CD4-positive, alpha-beta T cell treated with Interleukin-6 for 4 hours (primary cell): ENCODE measurements at regions not wholly inside any gene's neighbourhood (a gene's known extent, or its start where the extent isn't known, plus 50 kb on each side); places are given as distances from the start of the nearest gene placed in this dataset.

Experiments
- DNase-seq: peaks from one replicate; pipeline ENCODE4 v3.0.0-alpha.2; 2020; ENCODE audit warnings: mixed read lengths

DNA sequence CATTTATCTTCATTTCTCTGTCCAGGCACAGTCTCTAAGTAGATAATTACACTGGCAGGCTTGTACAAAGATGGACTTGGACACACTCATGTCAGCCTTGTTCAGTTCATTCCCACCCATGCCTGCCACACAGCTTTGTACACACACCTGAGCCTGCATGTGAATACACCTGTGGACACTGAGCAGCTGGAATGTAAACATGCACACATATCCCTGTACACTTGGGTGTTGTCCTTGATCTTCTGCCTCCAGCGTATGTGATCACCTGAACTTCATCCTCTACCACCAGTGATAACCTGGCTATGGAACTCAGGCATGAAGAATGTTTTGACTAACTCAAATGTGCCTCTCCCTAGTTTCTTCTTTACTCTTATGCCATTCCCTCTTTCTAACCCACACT is 190.6 kb downstream of the DHX35 start:
- no peak for DNase-seq

DNA sequence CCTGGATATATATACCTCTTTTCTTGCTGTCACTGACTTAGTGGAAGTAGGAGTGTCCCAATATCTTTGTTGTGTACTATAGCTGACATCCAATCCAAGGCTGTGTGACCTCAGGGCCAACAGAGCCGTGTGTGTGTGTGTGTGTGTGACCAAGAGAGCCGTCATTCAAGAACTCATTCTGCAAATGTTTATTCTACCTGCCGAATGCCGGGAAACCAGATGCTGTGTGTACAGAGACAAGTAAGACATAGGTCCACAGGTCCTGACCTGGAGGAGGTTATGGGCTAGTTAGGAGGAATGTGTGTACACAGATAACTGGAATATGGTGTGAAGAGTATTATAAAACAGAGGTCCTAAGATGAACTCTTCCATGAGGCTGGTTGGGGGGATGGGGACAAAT is 190.0 kb downstream of the DHX35 start:
- no peak for DNase-seq

DNA sequence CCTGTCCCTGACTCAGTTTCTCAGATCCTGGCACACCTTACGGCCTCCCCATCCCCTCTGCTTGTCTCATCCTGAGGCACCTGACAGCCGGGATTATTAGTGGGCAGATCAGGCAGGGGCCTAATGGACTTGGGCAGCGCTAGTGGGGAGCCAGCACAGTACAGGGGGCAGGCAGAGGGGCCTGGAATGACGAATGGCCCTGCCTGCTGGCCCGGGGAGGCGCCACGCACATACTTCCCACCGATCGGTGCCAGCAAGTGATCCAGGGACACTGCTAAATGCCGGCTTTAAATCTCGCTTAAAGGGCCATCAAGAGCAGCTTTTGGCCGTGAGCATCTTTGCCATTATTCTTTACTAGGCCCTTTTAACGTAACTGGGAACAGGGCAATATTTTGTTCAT is 188.4 kb downstream of the DHX35 start:
- no peak for DNase-seq

DNA sequence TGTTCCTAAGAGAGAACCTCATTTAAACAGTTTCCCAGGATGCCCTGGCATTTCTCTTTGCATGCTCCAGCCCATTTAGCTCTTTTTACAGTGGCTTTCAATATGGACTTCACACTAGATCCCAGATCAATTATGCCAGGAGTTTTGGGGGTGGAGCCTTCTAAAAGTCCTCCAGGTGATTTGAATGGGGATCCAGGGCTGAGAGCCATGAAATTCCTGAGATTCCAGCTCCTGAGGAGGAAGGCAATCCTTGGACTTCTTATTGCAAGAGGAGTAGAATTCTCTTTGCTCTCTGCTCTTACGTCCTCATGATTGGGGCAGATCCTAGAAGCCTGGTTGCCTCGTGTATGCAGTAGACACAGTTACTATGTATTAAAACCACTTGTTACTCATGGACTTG is 184.2 kb downstream of the DHX35 start:
- no peak for DNase-seq

DNA sequence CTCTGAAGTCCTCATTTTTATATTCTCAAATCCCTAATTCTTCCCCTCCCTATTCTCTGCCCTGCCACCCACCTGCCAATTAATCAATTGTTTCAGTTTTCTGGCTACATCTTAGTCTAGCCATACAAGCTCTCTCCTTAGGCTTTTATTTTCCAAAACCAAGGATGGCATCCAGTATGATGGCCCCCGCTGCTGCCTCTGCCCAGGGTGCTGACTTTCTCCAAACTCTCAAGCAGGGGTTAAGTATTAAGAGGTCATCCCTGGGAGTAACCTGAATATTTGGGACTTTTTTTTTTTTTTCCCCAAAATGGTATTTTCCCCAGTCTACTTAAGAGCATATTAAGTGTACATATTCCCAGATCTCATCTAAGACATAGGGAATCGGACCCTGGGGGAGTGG is 183.8 kb downstream of the DHX35 start:
- no peak for DNase-seq

- DNase-seq, result no peak
These were observed 182.6 kb downstream of the DHX35 start for GRCh38 chr20:39144757-39145156.

GRCh38 chr20:39142407-39143096 is 180.4 kb downstream of the DHX35 start:
- no peak for DNase-seq

DNA sequence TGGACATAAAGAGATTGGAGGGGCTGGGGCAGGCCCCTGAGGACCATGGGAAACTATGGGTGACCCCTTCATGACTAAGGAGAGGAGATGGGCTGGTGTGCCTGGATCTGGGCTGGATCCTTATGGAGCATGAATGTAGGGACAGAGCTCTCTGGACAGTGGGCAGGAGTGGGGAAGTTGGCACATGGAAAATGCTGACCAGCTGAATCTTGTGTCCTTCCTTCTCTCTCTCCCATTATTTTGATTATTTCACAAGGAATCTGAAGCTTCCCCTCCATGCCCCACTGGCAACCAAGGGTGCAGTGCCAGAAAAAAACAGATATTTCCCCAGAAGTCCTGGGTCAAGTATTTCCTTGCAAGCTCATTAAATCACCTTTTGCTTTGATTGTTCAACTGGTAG is 175.2 kb downstream of the DHX35 start:
- no peak for DNase-seq

DNA sequence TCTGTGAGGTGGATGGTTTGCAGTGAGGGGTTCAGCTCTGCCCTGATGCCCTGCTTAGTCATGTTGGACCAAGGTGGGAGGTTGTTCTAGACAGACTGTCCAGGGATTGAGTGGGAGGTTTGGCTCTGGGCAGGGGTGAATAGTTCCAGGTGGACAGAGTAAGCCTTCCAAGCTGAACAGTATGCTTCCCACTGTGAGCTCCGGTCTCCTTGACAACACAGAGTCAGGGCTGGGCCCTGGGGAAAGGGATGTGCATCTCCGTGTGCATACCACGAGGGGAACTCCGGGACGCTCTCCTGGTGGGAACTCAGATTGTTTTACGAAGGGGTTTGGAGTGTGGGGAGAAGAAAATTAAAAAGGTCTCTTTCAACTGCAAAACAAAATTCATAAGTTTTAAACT is 174.7 kb downstream of the DHX35 start:
- no peak for DNase-seq

DNA sequence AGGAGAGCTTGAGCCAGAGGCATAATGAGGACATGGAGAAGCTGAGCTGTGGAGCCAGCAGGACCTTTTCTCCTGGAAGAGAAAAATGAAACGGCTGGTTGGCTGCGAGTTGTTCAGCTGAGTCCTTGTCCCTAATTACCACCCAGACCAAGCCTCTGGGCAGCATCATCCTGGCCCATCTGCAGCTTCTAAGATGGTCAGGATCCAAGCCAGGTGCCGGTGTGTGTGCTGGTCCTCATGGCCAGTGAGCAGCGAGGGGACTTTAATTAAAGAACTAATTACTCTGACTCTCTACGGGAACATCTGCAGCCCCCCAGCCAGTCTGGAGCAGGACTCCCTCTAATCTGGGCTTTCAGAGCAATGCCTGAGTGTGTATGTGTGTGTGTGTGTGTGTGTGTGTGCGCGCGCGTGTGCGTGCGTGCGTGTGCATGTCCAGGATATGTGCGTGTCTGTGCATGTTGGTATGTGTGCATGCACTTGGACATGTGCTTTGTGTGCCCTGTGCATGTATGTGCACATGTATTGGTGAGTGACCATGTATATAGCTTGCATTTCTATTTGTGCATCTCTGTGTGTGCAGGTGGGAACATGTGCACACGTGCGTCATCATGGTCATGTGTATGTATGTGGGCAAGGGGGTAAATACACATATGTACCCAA is 173.9 kb downstream of the DHX35 start:
- DNase-seq, result no peak

DNA sequence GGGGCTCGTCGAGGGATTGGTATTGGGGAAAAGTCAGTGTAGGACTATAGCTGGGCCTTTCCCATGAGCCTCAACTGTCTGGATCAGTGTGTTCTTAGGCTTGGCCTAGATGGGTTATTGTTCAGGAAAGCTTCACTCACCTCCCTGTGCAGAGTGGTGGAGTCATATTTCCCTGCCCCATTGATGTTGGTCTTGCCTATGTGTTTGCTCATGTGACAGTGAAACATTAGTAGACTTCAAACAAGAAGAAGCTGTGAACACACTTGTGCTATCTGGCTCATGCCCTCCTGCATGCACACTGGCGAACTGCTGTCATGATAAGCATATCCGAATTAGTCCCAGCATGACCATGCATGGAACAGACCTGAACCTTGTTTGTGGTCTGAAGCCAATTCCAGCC is 171.1 kb downstream of the DHX35 start:
- DNase-seq, result no peak

GRCh38 chr20:39132511-39132910 is 170.4 kb downstream of the DHX35 start:
- DNase-seq, result no peak

GRCh38 chr20:39132093-39132492 is 169.9 kb downstream of the DHX35 start:
- DNase-seq, result no peak

GRCh38 chr20:39130627-39131026 is 168.5 kb downstream of the DHX35 start:
- DNase-seq, result no peak

- DNase-seq, result no peak
These were observed 167.4 kb downstream of the DHX35 start for GRCh38 chr20:39129523-39129922.

DNA sequence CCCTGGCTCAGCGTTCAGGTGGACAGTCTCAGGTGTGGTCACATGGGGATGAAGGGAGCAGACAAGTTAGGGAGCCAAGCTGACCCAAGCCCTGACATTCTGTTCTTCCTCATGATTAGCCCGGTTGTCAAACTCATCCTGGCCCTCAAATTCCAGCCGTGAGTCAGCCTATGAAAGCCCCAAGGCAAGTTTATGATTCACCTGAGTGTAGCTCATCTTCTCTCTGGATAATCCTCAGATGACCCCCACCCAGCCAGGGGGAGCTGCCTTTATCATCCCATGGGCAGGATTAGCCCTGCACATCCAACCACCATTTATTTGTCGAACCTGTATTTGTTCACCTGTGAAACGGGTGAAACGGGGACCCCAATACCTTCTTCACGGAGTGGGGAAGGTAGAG is 161.9 kb downstream of the DHX35 start:
- DNase-seq, result no peak

DNA sequence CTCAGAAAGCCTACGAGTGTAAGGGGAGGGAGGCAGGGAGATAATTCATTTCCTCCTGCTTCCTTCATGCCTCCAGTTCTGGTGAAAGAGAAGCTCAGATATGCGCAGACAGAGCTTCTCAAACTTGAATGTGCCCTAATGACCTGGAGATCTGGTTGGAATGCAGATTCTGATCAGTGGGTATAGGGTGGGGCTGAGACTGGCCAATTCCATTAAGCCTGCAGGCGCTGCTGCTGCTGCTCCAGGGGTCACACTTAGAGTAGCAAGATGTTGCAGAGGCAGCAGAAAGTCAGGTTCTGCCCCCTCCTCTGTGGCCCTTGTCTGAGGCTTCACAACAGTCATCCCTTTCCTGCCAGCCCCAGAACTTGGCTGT is 161.0 kb downstream of the DHX35 start:
- no peak for DNase-seq

GRCh38 chr20:39117491-39117890 is 155.3 kb downstream of the DHX35 start:
- no peak for DNase-seq

DNA sequence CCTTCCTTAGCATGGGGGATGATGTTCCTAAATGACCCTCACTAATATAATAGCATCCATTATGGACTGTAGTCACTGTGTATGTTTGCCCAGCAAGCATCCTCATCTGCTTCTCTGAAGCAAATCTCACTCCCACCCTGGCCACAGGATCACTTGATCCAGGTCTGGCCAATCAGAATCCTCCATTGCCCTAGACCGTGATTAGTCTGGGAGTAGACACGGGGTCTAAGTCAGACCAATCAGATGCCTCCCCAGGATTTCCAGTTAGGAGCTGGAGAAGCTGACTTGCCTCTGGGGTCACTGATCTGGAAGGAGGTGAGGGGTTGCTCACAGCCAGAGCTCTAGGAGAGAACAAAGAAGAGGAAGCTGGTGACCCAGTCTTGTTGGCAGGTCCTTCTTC is 153.9 kb downstream of the DHX35 start:
- DNase-seq, result no peak

DNA sequence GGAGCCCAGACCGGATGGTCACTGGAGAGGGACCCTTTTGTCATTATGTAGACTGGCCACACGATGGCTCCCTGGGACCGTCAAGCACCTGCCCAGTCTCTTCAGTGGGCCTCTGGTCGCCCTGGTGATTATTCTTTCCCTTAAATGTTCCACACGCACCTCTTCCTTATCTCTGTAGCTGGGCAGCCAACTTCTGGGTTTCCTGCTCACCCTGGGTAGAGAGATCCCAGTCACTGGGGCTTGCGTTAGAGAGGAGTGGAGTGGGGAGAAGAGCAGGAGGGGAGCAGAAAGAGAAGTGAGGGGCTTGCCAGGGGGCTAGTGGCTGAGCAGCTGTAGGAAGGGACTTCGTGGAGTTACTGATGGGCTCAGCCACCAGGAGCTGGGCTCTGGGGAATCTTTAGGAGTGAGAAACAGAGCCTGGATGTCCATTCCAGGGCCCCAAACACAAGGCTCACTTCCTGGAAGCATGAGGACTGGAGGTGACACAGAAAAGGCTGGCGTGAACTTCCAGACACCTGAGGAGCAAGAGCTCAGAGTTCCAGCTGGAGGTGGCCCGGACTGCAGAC is 150.1 kb downstream of the DHX35 start:
- DNase-seq, result no peak

DNA sequence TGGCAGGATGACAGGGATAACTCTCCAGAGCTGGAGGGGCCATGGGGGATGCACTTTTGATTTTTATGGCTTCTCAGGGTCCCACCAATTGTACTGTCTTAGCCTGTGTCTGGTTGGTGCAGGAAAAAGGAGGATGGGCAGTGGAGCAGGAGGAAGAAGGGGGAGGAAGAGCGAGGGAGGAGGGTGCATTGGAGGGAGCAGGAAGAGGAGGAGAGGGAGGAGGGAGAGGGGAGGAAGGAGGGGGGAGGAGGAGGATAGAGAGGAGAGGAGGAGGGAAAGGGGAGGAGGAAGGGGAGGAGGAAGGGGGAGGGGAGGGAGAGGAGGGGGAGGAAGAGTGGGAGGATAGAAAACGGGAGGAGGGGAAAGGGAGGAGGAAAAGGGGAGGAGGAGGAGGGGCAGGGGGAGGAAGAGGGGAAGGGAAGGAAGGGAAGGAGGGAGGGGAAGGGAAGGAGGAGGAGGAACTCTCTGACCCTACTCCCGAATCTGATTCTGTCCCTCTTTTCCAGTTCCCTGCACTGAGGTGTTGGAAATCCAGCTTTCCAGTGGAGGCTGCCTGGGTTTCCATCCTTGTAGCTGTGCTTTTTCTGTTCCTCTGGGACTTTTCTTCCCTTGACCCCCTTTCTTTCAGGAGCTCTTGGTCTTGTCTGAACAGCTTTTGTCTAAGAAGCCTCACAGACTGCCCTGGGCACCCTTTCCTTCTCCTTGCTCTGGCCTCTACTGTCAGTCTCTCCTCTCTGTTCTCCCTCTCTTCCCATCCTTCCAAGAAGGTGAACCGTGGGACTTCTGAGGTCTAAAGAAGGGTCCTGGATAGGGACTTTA is 149.4 kb downstream of the DHX35 start:
- no peak for DNase-seq

- no peak for DNase-seq
These were observed 148.6 kb downstream of the DHX35 start for GRCh38 chr20:39110819-39111136.

GRCh38 chr20:39109933-39110818 is 148.0 kb downstream of the DHX35 start:
- DNase-seq, result no peak
